GM21576 (cell line): ENCODE measurements at regions not wholly inside any gene's neighbourhood (a gene's known extent, or its start where the extent isn't known, plus 50 kb on each side); places are given as distances from the start of the nearest gene placed in this dataset.

ENCODE experiments used
- ATAC-seq: cut with Tn5 transposase; IDR thresholded peaks from one replicate; pipeline ENCODE4 v1.9.1; 2021; ENCODE audit warnings: mild to moderate bottlenecking, moderate library complexity; ENCODE audit not compliant: unreplicated experiment

DNA sequence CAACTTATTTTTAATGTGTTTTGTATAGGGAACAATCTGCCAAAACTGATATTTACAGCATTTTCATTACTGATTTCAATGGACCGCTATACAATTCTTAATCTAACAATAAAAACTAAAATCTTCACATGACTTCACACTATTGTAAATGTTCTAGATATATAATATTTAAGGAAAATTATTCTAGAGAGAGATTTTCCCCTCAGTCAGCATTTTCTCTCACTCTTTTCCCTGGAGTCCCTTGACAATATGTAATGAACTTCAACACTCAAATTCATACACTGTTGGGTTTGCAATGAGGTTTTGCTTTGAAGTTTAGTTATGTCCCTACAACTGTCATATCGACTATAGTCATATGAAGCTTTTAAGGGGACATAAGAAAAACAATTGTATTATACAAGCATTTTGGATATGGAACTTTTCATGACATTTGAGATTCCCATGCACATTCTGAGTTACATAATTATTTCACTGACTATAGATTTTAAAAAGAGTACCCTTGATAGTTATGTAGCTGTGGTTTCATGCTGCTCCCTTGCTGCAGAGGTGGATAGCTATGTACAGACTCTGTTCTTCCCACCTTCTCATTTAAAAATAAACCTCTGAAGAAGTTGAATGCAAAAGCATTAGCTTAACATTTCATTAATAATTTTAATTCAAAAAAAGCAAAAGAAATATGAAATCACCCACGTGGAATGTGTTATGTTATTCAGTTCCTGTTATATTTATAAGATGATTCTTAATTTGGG, 338.5 kb downstream of the AKAIN1 start:
- ATAC-seq, result no peak

DNA sequence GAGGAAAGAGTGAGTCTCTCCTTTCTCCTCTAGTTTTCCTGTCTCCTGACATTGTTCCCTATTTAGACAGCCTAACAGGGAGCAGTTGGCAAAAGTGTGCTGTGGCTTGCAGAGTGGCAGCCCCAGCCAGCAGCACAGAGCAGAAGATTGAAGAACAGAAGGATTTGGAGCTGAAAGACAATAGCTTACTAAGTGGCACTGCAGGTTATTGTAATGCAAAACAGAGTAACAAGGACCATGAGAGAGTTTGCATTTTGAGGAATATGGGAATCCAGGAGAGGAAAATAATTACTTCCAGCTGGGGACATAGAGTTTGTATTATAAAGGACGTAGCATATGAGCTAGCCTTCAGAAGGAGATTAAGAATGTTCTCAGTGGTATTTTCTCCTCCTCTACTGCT, 342.4 kb downstream of the AKAIN1 start:
- ATAC-seq, result no peak

DNA sequence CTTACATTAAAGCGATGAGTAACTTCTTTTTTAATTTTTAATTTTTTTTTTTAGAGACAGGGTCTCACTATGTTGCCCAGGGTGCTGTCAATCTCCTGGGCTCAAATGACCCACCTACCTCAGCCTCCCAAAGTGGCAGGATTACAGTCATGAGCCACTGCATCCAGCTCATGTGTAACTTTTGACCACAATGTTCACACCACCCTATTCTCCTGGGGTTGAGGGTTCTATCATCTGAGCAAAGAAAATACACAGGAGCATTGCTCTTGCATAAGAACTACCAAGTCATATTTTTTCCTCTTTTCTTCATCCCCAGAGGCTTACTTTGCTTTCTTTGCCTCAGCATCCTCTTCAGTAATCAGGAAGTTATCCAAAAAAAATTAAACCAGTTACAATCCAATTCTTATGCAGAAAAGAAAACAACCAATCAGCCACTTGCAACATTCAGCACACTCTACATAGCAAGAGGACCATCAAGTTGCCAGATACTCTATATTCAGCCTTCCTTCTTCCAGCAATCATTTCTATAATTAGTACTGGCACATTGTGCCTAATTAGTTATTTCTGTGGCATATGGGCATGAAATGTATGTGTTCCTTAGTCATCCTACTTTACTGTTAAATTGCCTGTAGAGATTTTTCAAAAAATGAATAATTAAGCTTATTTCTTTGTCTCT, 345.6 kb downstream of the AKAIN1 start:
- ATAC-seq, result no peak

DNA sequence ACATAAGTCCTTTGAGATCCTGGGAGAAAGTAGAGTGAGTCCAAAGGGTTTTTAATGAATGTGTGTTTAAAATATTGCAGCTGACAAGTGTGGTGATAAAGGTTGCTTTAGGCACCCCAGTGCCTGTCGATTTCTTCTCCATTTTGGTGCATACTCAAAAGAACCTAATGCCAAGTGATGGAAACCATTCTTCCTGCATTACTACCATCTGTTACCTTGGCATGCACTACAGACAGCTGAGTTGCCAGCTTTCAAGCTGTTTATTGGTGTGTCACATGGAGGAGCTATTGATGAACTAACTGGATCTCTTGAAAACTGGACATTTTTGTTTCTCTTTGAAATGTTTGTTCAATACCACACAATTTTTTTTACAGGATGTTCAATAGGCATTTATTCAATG, 350.0 kb downstream of the AKAIN1 start:
- ATAC-seq, result no peak

DNA sequence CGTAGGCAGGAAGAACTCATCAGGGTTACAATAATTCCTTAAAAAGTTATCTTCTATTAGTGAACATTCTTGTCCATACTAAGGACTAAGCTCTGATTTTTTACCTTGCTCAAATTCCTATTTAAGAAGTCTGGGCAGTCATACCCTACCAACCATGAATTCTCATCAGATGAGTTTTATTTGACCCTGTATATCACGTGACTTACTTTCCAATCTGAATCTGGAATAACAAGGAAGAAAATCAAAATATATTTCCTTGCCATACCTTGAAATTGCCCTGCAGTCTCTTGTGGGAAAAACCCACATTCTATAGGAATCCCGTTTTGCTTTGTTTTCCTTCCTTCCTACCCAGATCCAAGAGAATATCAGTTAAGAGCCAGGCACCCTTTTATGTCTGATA, 352.7 kb downstream of the AKAIN1 start:
- ATAC-seq, result no peak

DNA sequence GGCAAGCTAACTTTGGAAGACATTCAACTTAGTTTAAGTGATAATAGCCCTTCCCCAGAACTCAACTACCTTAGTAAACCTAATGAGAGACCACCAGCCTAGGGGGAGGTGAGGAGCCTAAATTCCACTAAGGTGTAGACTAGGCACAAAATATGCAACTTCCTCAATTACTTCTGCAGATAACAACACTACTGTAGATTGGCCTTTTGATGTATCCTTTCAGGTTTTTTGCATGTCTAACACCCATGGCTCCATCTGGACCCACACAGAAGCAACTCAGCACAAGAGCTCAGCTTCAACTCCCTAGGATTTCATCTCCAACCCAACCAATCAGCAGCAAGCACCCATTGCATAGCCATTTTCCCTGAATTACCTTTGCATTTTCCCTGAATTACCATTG, 353.3 kb downstream of the AKAIN1 start:
- no peak for ATAC-seq

DNA sequence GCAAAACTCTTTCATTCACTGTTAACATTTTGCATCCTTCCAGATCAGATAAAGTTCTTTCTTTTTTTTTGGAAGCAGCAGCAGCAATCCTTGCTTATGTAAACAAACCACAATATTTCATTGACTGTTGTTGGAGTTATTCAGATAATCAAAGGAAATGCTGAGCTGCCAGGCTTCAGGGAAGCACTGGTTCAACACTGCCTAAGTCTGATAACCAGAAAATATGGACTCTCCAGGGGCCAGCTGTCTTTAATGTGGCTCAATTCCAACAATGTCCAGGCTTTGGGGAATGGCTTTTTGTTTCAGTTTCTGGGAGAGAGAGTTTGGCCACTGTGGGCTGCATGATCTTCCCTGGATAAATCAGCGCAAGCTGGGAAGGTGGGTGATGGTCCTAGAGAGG, 354.3 kb downstream of the AKAIN1 start:
- no peak for ATAC-seq

DNA sequence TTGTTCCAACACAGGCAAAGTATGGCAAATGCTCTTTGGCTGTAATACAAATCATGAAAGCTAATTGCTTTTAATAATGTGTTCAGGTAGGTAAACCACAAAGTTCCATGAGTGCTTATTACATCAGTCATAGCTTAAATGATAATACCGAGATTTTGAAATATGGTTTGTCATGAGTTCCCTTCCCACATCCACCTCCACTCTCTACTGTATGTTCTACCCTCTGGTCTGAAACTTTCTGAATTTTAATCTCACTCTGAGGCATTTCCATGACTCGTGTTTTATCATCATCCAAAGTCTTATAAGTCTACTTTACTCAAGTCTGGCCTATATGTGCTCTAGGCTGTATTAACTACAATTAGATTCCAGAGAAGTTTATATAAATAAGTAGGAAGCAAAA, 354.8 kb downstream of the AKAIN1 start:
- ATAC-seq, result no peak

DNA sequence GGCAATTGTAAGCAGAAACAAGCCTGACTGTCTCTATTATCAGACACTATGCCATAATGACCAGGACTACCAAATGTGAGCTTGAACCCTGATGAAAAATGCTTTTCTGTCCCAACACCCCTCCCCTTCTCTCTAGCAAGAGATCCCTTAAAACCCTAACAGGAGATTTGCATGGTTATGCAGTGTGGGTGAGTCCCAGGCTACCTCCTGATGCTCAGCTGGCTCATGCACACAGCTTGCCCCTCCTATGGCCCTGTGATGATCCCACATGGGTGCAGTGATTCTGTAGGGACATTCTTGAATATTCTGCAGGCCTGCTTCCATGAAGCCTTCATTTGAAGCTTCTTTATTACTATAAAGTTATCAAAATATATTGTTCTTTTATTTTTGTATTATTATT, 357.4 kb downstream of the AKAIN1 start:
- no peak for ATAC-seq

DNA sequence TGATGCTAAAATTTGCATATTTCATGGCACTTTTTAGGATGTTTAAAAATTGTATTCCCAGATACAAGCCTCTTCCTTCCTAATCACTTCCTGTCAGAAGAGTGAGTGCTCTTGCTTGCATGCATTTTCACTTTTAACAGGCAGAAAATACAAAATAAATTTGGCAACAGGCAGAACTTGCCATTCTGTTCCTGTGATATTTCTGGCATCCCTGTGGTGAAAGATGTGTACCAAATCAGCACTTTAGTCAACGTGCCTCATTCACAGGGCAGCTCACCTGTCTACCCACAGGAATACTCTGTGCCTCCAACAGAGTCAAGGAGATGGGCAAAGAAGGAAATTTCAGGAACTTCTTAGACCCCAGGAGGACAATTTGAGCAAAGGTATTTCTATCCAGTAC, 360.9 kb downstream of the AKAIN1 start:
- no peak for ATAC-seq

DNA sequence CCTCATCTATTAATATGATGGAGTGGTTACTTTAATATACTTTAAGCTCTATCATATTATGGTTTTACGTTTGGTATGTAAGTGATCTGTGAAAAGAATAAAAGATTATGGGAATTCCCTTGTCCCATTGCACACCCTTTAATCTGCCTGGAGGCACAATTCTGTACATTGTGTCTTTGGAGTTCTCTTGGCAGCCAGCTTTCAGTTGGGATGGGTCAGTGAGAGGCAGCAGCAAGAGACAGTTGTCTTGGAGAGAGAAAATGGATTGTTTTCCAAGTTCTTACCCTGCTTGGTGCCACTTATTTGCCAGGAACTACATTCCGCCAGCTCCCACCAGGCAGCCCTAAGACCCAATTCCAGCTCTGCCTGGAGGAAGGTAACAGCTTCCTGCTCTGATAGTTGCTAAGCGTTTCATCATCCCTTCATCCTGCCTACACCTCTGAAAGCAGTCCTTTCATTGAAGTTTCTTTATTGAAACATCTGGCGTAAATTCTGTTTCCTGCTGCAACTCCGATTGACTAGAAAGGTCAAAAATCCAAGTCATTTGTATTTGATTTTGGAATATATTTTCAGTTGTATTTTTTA, 365.2 kb downstream of the AKAIN1 start:
- ATAC-seq, result no peak

DNA sequence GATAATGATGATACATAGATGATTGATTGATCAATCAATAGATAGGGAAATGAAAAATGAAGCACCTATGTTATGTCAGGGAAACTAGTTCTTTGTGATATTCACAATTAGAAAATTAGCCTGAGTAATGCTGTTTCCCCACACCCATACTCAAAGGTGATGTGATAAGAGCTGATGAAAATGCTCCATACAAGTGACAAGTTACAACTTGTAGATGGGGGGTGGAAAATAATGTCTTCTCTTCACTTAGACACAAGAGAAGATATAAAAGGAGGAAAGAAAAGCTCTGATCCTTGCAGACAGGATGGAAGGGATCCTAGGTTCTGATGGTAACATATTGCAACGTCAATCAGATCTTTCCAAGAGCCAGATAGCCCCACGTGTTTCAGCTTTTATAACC, 365.9 kb downstream of the AKAIN1 start:
- no peak for ATAC-seq

DNA sequence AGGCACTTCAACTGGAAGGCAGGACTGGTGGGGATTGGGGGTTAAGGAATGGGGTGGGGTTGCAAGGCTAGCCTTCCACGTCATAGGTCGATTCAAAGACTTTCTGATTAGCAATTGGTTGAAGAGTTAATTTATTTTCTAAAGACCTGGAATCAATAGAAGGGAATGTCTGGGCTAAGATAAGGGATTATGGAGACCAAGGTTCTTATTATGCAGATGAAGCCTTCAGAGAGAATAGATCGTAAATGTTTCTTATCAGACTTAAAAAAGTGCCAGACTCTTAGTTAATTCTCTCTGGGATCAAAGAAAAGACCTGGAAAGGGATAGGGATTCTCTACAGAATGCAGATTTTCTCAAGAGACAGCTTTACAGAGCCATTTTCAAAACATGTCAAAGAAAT, 368.0 kb upstream of the DLGAP1 start:
- no peak for ATAC-seq

DNA sequence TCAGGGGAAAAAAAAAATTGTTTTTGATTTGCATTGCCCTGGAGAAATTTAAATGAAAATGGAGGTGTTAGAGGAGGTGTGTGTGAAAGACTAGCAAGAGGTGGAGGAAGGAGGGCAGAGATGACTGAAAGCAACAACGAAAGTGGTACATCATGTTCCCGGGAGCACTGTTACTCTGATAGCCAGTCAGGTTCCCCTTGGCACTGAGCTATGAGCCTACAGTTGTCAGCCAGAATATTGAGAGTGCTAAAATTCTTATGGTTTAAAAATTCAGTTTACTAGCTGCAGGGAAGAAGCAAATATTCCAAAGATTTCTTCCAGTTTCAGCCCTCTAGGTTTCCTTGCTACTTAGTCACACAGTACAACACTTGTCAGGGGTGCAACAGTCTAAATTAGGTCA, 366.7 kb upstream of the DLGAP1 start:
- no peak for ATAC-seq

DNA sequence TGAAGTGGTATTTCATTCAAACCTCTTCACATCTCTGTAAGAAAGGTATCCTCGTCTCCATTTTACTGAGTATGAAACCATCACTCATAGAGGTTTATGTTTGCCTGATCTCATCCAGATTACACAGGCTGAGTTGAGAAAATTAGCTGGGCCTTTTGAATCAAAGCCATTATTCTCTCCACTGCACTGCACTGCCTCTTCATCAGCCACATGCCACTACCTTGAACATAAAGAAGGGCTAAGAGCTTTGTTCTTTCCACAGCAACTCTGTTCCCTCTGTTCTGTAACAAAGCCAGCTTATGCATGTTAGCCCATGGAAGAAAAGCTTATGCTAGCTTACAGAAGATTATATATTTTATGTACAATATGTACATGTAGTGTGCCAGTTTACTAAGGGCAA, 362.6 kb upstream of the DLGAP1 start:
- no peak for ATAC-seq

DNA sequence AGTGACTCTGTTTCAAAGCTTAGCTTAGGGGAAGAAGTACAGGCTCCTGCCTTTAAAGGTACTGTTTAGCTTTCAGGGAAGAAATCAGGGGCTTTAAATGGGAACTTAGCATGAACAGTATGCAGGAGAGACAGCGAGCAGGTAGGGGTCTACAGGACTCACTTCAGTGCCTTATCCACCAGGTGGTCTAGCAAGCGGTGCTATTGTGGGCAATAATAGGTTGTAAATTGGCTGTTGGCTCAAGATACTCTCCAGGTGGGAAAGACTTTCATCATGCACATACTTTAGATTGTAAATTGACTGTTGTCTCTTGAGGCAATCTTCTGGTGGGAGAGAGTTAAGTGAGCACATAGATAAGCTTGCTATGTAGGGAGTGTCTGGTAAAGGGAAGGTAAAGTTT, 358.6 kb upstream of the DLGAP1 start:
- no peak for ATAC-seq

DNA sequence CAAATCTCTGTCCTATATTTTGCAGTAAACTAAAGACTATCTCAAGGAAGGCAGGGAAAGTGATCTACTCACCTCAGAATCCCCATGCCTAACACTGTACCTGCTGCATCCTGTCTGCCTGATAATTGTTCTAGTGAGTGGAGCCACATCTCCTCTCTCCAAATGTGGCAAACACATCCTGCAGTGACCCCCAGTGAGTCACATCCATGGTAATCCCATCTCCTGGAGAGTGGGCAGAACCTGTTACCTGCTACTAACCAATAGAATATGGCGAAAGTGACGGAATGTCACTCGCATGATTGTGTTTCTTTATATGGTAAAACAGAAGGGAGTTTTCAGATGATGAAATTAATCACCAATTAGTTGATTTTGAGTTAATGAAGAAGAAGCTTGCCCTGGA, 353.8 kb upstream of the DLGAP1 start:
- ATAC-seq, result no peak

DNA sequence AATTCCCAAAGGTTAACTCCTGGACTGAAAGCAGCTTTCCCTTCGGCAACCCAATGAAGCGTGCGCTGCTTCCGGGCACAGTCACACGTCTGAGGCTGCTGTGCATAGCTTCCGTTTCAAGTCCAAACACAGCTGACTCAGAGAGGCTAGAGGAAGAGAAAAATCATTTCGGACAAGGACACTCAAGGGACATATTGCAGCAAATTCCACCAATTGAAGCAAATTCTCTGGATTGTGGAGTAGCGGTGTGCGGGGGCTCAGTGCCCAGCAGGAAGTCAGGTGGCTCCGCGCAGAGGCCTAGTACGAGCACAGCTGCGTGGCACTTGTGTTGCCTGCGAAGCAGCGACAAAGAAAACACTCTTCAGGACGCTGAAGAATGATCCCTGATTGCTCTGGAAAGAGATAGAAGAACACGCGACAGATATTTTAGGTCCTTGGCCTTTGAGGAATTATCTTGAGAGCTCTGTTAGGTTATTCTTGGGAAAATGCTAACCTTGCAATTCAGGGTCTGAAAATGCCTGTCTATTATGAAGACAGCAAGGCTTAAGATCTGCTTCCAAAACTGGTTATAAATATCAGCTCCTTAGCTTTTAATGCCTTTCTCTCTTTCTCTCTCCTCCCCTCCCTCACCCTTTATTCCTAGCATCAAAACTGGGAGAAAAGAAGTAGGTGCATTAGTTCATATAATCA, 352.6 kb upstream of the DLGAP1 start:
- no peak for ATAC-seq

DNA sequence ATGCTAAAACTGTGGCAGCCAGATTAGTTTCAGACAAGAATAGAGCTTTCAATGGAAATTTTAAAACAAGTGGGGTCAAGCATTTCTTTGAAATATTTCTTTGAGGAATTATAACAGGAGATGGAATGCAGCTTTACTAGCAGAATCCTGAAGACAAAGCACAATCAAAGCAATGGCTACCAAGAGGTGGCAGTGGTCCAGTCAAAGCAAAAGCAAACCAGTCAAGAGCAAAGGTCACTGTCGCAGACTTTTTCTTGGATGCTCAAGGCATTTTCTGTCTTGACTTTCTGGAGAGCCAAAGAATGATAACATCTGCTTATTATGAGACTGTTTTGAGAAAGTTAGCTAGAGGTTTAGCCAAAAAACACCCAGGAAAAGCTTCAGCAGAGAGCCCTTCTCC, 351.2 kb upstream of the DLGAP1 start:
- ATAC-seq, result no peak

DNA sequence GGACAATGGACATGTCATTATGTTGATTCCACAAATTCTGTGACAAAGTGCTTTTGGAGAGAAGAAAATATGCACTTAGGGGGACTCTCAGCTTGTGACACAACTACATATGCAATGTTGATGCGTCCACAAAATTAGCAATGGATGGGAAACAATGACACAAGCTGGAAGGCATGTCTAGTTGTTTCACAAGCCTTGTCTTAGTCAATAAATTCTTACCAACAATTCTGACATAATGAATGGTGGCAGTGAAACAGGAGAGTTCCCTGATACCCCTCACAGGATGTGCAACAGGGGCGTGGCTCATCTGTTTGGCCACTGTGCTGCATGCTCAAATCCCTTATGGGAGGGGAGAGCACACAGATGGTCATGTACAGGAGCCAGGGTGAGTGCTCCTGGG, 347.2 kb upstream of the DLGAP1 start:
- ATAC-seq, result no peak

DNA sequence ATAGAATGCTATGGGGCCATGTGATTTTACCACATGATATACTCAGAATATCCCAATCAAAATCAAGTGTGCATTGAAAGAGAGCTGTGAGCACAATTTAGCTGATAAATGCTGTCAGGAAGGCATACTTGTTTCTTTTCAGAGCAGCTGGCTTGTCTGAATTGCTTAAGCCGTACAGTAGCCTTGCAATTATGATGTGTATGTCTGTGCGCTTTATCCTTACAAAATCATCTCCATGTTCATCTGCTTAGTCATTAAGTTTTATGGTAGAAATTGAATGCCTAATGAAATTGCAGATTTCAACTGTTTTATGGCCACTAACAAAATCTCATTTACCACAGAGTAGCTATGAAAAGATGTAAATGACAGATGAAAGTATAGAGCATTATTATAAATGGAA, 346.0 kb upstream of the DLGAP1 start:
- no peak for ATAC-seq
